A673 (cell line): ENCODE measurements at regions not wholly inside any gene's neighbourhood (a gene's known extent, or its start where the extent isn't known, plus 50 kb on each side); places are given as distances from the start of the nearest gene placed in this dataset.

Source experiments
- EZH2 ChIP-seq: fragments of 200-600 bp; sonication (generic); IDR thresholded peaks from 2 replicates; pipeline ENCODE4 v1.6.1; 2017; ENCODE audit warnings: borderline replicate concordance, low read depth, mild to moderate bottlenecking, mixed read lengths, antibody characterized with exemption, low read length; ENCODE audit not compliant: poor library complexity, severe bottlenecking
- TF ChIP-seq, protein P1 (sequence below): fragments of 300-800, 200-600 bp; sonication (generic); conservative IDR thresholded peaks from 2 replicates; pipeline ENCODE4 v1.5.1; 2017; ENCODE audit warnings: low read depth, mild to moderate bottlenecking, antibody characterized with exemption, low read length, moderate library complexity, mixed read lengths

DNA sequence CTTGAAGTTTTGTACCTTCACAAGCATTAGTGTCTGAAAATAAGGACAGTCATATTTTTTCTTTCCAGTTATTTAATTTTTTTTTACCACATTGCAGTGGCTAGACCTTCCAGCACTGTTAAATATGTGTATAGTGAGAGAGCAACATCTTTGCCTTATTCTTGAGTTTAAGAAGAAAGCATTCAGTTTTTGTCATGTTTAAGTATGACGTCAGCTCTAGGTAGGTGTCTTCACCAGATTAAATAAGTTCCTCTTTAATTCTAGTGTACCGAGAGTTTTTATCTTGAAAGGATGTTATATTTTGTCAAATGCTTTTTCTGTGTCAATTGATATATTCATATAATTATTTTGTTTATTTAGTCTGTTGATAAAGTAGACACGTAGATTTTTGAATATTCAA, 258.8 kb downstream of the FAM181B start:
- TF ChIP-seq, protein P1, sequence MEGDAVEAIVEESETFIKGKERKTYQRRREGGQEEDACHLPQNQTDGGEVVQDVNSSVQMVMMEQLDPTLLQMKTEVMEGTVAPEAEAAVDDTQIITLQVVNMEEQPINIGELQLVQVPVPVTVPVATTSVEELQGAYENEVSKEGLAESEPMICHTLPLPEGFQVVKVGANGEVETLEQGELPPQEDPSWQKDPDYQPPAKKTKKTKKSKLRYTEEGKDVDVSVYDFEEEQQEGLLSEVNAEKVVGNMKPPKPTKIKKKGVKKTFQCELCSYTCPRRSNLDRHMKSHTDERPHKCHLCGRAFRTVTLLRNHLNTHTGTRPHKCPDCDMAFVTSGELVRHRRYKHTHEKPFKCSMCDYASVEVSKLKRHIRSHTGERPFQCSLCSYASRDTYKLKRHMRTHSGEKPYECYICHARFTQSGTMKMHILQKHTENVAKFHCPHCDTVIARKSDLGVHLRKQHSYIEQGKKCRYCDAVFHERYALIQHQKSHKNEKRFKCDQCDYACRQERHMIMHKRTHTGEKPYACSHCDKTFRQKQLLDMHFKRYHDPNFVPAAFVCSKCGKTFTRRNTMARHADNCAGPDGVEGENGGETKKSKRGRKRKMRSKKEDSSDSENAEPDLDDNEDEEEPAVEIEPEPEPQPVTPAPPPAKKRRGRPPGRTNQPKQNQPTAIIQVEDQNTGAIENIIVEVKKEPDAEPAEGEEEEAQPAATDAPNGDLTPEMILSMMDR: no peak
- TF ChIP-seq EZH2: no peak
